ENCODE measurements at regions not wholly inside any gene's neighbourhood (a gene's known extent, or its start where the extent isn't known, plus 50 kb on each side); places are given as distances from the start of the nearest gene placed in this dataset.
A peak's percentile ranks its signal among the peaks of the same experiment; 100 is the strongest.
"Not testable (repeated sequence)": the region's sequence is repeated elsewhere in the genome, so short reads cannot be mapped to it uniquely, and the experiment has no call there.

DNA sequence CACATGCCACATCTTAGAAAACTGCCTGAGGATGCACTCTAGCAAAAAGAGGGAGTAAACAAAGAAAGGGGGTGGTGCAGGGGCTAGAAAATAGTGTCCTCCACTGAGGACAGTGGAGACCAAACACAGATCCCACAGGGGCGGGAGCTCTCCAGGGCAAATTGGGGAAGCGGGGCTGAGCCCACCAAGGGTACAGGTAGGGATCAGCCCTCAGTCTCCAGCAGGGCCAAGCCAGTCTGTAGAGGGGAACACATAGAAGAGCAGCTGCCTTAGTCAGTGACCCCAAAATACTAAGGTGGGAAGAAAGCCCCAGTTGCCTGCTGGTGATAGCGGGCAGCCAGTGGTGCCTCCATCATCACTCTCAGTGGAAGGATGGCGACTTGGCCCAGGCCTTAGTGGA lies 134.0 kb downstream of the ATPSCKMT start:
- Mint-ChIP-seq H3K36me3 (peaks cover 1% of the 10 kb centered on the region), H3K4me1 (no peaks in the 10 kb centered on the region), H3K9me3 (peaks cover 0 to 11% (median 1%) of the 10 kb centered on the region in 3 donors), H3K27me3 (no peaks in the 10 kb centered on the region), H3K4me3 (no peak overlapping the region), H3K27ac (no peak overlapping the region)

DNA sequence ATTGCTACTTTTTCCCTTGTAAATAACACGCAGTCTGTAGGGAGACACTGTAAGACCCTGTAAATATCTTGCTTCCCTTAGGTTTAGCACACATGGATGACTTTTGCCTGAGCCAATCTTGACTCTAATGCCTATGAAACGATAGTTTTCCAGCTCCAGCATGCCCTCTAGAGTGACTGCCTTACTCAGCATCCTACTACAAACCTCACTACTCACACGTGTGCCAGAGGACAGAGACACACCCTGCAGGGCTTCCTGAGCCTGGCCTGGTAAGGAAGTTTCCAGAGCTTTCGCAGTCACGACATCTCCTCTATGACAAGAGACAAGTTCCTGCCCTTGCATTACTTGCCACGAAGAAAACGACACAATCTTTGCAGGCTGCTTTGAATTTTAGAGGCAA lies 138.1 kb downstream of the ATPSCKMT start:
- H3K9me3 Mint-ChIP-seq: peaks cover 0 to 1% (median 0%) of the 10 kb centered on the region in 3 donors
- no peak overlapping the region for H3K27ac Mint-ChIP-seq
- H3K27me3 Mint-ChIP-seq: no peaks in the 10 kb centered on the region
- no peak overlapping the region for H3K4me3 Mint-ChIP-seq
- H3K36me3 Mint-ChIP-seq: peaks cover 1% of the 10 kb centered on the region
- H3K4me1 Mint-ChIP-seq: no peaks in the 10 kb centered on the region

DNA sequence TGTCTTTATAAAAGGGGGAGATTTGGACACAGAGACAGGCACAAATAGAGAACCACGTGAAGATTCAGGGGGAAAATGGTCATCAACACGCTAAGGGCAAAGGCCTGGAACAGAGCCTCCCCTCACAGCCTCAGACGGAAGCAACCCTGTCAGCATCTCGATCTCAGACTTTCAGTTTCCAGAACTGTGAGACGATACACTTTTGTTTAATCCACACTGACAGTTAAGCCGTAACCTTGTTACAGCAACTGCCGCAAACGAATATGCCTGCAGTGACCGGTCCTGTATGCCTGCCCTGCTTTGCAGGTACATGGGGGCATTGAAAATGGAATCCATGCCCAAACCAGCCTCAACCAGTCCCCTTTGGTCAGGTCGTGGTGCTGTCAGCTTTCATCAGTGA lies 139.5 kb downstream of the ATPSCKMT start:
- Mint-ChIP-seq H3K4me3 (no peak overlapping the region), H3K27ac (no peak overlapping the region), H3K36me3 (no peaks in the 10 kb centered on the region), H3K27me3 (no peaks in the 10 kb centered on the region), H3K9me3 (peaks cover 0 to 1% (median 0%) of the 10 kb centered on the region in 3 donors), H3K4me1 (peaks cover 0 to 1% (median 0%) of the 10 kb centered on the region in 3 donors)

DNA sequence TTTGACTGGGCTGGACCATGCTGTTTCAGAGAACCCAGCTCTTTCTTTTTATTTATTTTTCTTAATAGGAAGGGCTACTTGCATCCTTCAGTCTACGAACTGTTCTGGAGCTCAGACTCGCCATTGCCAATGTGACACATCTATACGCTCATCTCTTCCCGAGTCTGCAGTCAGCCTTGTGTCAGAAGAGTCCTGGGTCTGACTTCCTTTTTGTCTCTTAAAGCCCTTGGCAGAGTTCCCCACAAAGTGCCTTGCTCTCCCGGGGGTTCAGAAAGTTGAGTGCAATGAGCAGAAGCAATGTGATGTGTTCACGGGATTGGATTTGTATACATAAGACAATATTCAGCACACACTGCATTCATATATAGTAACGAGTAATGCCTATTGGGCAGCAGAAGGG lies 140.4 kb downstream of the ATPSCKMT start:
- no peak overlapping the region for H3K27ac Mint-ChIP-seq
- peaks cover 0 to 1% (median 0%) of the 10 kb centered on the region in 3 donors for H3K4me1 Mint-ChIP-seq
- H3K36me3 Mint-ChIP-seq: no peaks in the 10 kb centered on the region
- peaks cover 0 to 4% (median under 1%) of the 10 kb centered on the region in 3 donors for H3K9me3 Mint-ChIP-seq
- H3K27me3 Mint-ChIP-seq: no peaks in the 10 kb centered on the region
- no peak overlapping the region for H3K4me3 Mint-ChIP-seq

DNA sequence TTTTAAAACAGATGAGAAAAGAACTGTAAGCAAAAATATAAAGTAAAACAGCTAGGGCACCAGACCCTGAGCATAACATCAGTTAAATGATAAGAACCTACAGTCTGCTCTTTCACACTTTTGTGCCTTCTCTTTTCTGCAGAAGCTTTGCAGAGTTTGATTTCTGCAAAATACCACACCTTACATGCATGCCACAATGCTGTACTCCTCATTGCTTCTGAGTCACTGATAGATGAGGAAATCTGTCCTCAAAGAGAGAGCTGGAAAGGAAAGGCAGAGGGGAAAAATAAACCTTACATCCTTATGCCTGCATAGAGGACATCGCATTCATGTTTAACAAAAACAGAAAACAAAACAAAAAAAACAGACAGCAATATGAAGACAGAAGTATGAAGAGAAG lies 142.9 kb downstream of the ATPSCKMT start:
- Mint-ChIP-seq H3K4me3 (no peak overlapping the region), H3K36me3 (no peaks in the 10 kb centered on the region), H3K9me3 (peaks cover 0 to 13% (median 0%) of the 10 kb centered on the region in 3 donors), H3K4me1 (peaks cover 0 to 1% (median 0%) of the 10 kb centered on the region in 3 donors), H3K27ac (no peak overlapping the region), H3K27me3 (no peaks in the 10 kb centered on the region)

DNA sequence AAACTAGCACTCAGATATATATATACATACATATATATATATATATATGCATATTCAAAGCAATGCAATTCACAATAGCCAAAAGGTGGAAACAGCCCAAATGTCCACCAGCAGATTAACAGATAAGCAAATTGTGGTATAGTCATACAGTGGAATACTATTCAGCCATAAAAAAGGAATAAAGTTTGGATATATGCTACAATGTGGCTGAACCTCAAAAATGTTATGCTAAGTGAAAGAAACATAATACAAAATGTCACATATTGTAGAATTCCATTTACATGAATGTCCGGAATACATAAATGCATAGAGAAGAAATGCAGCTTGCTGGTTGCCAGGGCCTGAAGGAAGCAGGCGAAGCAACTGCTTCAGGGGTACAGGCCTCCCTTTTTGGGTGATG lies 143.4 kb downstream of the ATPSCKMT start:
- H3K27ac Mint-ChIP-seq: no peak overlapping the region
- H3K4me3 Mint-ChIP-seq: no peak overlapping the region
- no peaks in the 10 kb centered on the region for H3K27me3 Mint-ChIP-seq
- H3K36me3 Mint-ChIP-seq: no peaks in the 10 kb centered on the region
- peaks cover 0 to 1% (median 0%) of the 10 kb centered on the region in 3 donors for H3K4me1 Mint-ChIP-seq
- H3K9me3 Mint-ChIP-seq: peaks cover 0 to 13% (median 0%) of the 10 kb centered on the region in 3 donors

DNA sequence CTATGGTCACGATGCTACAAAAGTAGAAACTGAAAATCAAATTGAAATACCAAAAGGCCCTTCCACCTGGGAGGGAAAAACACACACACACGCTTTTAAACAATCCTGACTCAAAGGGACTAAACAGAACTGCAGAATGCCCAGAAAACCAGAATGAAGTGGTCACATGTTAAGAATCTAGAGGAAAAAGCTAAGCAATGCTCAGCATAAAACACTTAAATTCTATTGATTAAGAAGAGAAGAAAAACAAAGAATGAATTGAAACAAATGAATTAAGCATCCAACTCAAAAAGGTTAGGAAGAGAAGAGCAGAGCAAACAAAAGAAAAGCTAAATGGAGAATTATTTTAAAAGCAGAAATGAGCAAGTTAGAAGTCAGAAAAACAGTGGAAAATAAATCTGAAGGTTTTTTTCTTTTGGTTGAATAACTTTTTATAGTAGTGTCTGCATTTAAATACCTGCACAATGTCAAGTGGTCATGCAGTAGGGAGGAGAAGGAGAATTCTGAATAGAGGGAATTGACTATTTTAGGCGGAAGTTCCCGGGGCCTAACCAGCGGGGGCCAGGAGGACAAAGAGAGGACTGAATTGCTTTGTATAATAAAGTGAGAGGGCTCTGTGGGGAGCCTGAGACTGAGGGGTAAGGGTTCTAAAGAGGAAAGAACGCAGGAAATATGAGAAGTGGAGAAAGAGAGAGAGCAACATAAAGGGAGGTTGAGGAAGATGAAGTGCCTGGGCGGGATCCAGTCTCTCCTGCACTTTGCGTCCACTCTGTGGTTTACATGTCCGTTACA lies 146.8 kb downstream of the ATPSCKMT start:
- no peak overlapping the region for H3K4me3 Mint-ChIP-seq
- H3K27ac Mint-ChIP-seq: no peak overlapping the region
- H3K36me3 Mint-ChIP-seq: no peaks in the 10 kb centered on the region
- peaks cover 0 to 32% (median 7%) of the 10 kb centered on the region in 3 donors for H3K9me3 Mint-ChIP-seq
- H3K27me3 Mint-ChIP-seq: no peaks in the 10 kb centered on the region
- peaks cover 0 to 1% (median 0%) of the 10 kb centered on the region in 3 donors for H3K4me1 Mint-ChIP-seq

DNA sequence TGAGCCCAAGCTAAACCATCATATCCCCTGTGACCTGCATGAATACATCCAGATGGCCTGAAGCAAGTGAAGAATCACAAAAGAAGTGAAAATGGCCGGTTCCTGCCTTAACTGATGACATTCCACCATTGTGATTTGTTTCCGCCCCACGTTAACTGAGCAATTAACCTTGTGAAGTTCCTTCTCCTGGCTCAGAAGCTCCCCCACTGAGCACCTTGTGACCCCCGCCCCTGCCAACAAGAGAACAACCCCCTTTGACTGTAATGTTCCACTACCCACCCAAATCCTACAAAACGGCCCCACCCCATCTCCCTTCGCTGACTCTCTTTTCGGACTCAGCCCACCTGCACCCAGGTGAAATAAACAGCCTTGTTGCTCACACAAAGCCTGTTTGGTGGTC lies 147.5 kb downstream of the ATPSCKMT start:
- not testable (repeated sequence) for H3K27me3 Mint-ChIP-seq, H3K36me3 Mint-ChIP-seq, H3K4me1 Mint-ChIP-seq, H3K4me3 Mint-ChIP-seq
- Mint-ChIP-seq H3K9me3 (peaks cover 0 to 32% (median 7%) of the 10 kb centered on the region in 3 donors), H3K27ac (peak overlapping the region in 1 of 3 donors; percentile 5)

DNA sequence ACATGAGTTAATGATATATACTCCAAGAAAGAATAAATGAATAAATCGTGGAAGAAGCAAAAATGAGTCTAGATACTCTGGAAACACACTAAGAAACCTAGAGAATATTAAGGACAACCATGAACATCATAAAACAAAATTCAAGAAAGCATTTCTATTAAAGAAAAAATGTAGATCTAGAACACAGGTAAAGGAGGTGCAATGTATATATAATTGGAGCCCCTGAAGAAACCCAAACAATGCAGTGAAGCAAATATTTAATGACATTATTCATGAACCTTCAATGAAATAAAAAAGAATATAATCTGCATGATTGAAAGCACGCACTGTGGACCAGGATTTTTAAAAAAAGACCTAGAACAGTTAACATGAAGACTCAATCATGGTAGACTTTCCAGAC lies 150.1 kb downstream of the ATPSCKMT start:
- H3K36me3 Mint-ChIP-seq: no peaks in the 10 kb centered on the region
- no peaks in the 10 kb centered on the region for H3K27me3 Mint-ChIP-seq
- H3K4me3 Mint-ChIP-seq: no peak overlapping the region
- H3K9me3 Mint-ChIP-seq: peaks cover 3 to 37% (median 20%) of the 10 kb centered on the region in 3 donors
- H3K4me1 Mint-ChIP-seq: no peaks in the 10 kb centered on the region
- no peak overlapping the region for H3K27ac Mint-ChIP-seq

DNA sequence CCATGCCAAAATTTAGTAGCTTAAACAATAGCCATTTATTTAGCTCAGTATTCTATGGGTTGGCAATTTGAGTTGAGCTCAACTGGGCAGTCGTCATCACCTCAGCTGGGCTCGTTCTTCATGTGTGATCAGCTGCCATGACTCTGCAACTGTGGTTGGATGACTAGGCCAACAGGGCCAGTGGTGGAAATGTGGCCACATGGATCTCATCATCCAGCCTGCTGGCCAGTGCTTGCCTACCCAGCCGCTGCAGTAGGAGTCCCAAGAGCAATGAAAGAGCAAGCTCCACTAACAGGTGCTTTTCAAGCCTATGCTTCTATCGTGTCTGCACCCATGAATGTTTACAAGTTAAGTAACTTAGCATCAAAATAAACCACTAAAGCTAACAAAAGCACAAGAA lies 158.0 kb downstream of the ATPSCKMT start:
- peaks cover 2% of the 10 kb centered on the region for H3K27me3 Mint-ChIP-seq
- H3K27ac Mint-ChIP-seq: no peak overlapping the region
- peaks cover 6 to 24% (median 16%) of the 10 kb centered on the region in 3 donors for H3K9me3 Mint-ChIP-seq
- H3K4me3 Mint-ChIP-seq: no peak overlapping the region
- H3K4me1 Mint-ChIP-seq: no peaks in the 10 kb centered on the region
- H3K36me3 Mint-ChIP-seq: no peaks in the 10 kb centered on the region

DNA sequence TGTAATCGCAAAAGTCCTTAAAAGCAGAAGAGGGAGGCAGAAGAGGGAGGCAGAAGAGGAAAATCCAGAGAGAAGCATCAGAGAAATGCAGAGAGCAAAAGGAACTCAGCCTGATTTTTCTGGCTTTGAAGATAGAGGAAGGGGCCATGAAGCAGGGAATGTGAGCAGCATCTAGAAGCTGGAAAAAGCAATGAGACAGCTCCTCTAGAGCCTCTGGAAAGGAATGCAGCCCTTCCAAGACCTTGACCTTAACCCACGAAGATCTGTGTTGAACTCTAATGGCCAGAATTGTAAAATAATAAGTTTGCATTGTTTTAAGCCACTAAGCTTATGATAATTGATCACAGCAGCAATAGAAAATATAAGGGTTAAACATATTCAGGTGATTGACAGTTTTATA lies 159.6 kb downstream of the ATPSCKMT start:
- H3K27me3 Mint-ChIP-seq: peaks cover 2% of the 10 kb centered on the region
- H3K27ac Mint-ChIP-seq: no peak overlapping the region
- H3K4me1 Mint-ChIP-seq: no peaks in the 10 kb centered on the region
- no peaks in the 10 kb centered on the region for H3K36me3 Mint-ChIP-seq
- H3K9me3 Mint-ChIP-seq: peaks cover 3 to 15% (median 5%) of the 10 kb centered on the region in 3 donors
- no peak overlapping the region for H3K4me3 Mint-ChIP-seq

DNA sequence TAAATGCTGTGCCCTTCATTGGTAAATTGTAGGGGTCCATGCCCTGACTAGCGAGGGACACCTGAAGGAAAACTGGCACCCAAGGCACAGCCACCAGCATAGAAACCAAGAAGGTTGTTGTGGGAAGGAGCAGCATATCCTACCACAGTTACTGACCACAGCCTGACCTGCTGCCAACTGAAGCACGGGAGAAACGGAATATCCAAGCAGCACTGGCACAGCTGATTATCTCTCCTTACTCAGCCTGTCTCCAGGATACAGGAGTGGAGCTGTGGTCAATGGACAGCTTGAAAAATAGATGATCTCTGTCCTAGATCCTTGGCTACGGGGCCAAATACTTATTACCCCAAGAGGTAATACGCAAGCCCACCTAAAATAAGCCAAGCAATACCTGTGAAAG lies 164.5 kb downstream of the ATPSCKMT start:
- no peak overlapping the region for H3K27ac Mint-ChIP-seq
- no peaks in the 10 kb centered on the region for H3K4me1 Mint-ChIP-seq
- no peaks in the 10 kb centered on the region for H3K36me3 Mint-ChIP-seq
- peaks cover 0 to 10% (median 2%) of the 10 kb centered on the region in 3 donors for H3K9me3 Mint-ChIP-seq
- H3K27me3 Mint-ChIP-seq: no peaks in the 10 kb centered on the region
- no peak overlapping the region for H3K4me3 Mint-ChIP-seq

DNA sequence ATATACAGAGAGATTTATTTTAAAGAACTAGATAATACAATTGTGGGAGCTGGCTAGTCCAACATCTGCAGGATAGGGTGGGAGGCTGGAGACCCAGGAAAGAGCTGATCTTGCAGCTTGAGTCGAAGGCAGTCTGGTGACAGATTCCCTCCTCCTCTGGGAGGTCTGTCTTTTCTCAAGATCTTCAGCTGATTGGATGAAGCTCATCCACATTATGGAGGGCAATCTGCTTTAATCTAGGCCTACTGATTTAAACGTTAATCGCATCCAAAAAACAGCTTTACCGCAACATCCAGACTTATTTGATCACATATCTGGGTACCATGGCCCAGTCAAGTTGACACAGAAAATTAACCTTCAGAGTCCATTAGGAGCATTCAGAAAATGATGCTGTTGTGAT lies 168.1 kb downstream of the ATPSCKMT start:
- H3K9me3 Mint-ChIP-seq: peaks cover 0 to 5% (median 2%) of the 10 kb centered on the region in 3 donors
- H3K4me3 Mint-ChIP-seq: no peak overlapping the region

DNA sequence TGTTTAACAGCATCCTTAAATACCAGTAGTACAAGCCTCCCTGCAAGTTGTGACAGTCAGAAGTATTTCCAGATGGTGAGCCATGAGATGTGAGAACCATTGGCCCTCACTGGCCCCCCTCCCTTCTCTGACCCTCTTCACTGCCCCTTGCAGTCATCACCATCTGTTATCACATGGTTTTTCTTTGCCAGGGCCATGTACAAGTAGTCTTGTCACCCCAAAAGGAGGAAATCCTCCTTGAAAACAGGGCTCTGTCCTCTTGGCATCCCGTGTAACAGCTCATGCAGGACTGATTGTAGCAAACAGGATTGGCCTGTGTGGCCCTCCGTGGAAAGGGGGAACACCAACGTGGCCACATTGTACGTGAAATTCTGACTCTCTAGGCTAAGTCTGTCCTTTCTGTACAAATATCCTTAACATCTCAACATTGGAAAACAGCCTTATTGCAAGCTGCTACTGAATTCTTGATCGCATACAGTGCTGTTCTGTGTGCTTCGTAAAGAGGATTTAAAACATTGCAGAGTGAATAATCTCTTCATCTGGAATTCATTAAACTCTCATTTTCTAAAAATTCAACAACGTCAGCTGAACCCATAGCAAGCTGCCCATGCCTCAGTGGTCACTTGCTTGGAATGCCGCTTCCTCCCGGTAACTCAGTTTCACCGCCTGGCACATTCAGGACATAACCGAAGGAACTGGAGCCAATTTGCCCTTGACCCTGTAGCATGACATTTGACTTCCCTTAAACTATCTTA lies 171.7 kb downstream of the ATPSCKMT start:
- H3K4me3 Mint-ChIP-seq: no peak overlapping the region
- H3K36me3 Mint-ChIP-seq: no peaks in the 10 kb centered on the region
- no peak overlapping the region for H3K27ac Mint-ChIP-seq
- no peaks in the 10 kb centered on the region for H3K4me1 Mint-ChIP-seq
- H3K9me3 Mint-ChIP-seq: peaks cover 0 to 5% (median 5%) of the 10 kb centered on the region in 3 donors
- H3K27me3 Mint-ChIP-seq: no peaks in the 10 kb centered on the region

More for the DNA sequence above, 168.1 kb downstream of the ATPSCKMT start:
- Mint-ChIP-seq H3K4me1 (no peaks in the 10 kb centered on the region), H3K27ac (no peak overlapping the region), H3K36me3 (no peaks in the 10 kb centered on the region), H3K27me3 (no peaks in the 10 kb centered on the region)

DNA sequence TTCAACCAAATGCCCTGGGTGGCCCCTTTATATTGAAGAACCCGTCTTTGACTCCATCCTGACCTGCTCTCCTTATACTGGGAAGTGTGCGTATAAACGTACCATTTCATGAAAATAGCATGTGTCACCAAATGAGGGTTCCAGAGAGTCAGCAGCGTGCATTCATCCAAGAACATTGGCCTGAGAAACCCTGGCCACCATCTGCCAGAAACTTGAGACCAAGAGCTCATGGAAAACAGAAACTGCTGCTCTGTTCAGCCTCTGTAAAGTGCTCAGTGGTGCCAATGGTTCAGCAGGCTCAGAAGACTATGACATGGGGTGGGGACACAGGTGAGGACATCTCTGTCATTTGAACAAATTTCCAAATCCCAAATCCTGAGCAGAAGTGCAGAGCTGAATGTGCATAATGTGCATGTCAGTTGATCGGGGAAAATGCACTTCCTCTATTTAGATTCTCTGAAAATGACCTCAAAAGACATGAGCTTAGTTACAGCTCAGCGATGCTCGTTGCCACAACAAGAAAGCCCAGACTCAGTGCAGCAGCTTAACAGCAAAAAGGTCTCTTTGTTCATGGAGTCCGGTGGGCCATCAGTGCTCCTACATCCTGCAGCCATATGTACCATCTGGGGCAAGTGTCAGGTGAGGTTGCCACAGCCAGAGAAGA lies 176.1 kb downstream of the ATPSCKMT start:
- peaks cover 0 to 6% (median 5%) of the 10 kb centered on the region in 3 donors for H3K9me3 Mint-ChIP-seq
- H3K4me1 Mint-ChIP-seq: no peaks in the 10 kb centered on the region
- H3K27ac Mint-ChIP-seq: peak overlapping the region in 1 of 3 donors; percentile 20
- no peaks in the 10 kb centered on the region for H3K27me3 Mint-ChIP-seq
- H3K36me3 Mint-ChIP-seq: no peaks in the 10 kb centered on the region
- no peak overlapping the region for H3K4me3 Mint-ChIP-seq

Data from IgD-negative memory B cell (primary cell).